ES-I3 (cell line): ENCODE measurements at regions not wholly inside any gene's neighbourhood (a gene's known extent, or its start where the extent isn't known, plus 50 kb on each side); places are given as distances from the start of the nearest gene placed in this dataset.

ENCODE experiments used
- H3K36me3 ChIP-seq: 2 replicates; pipeline ENCODE4 v1.6.1; 2013; ENCODE audit warnings: mild to moderate bottlenecking, low read length, control low read depth, moderate library complexity; ENCODE audit not compliant: insufficient read depth
- H3K4me1 ChIP-seq: 2 replicates; pipeline ENCODE4 v1.6.1; 2013; ENCODE audit warnings: mild to moderate bottlenecking, control low read depth, low read length; ENCODE audit not compliant: insufficient read depth
- H3K9ac ChIP-seq: 2 replicates; pipeline ENCODE4 v1.6.1; 2013; ENCODE audit warnings: low read depth, mild to moderate bottlenecking, low read length, moderate library complexity
- H3K9me3 ChIP-seq: 2 replicates; pipeline ENCODE4 v1.6.1; 2013; ENCODE audit warnings: mild to moderate bottlenecking, low read length, moderate library complexity; ENCODE audit not compliant: control insufficient read depth, insufficient read depth

DNA sequence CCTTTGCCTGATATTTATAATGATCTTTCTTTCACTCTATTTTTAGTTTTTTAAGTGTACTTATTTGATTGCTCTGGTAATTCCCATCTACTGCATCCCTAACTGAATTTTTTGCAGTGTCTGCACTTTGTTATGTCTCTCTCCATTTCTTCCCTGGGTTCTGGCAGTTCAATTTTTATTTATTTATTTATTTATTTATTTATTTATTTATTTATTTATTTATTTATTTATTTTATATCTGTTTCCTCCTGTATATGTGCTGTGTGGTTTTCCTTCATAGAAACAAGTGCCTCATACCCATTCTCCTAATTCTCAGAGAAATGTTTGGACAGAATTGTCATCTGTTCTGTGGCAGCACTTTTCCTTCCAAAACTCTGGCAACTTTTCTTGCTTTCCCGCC lies 2370.8 kb upstream of the WWC1 start:
- H3K9ac ChIP-seq = no peak overlapping the region
- H3K4me1 ChIP-seq = no peaks in the 10 kb centered on the region
- no peaks in the 10 kb centered on the region for H3K36me3 ChIP-seq
- H3K9me3 ChIP-seq = no peaks in the 10 kb centered on the region

GRCh38 chr5:165928971-165929370 lies 2362.5 kb upstream of the WWC1 start:
- H3K4me1 ChIP-seq = no peaks in the 10 kb centered on the region
- peaks cover 3% of the 10 kb centered on the region; the same call in 1 of the 2 replicates for H3K9me3 ChIP-seq
- H3K9ac ChIP-seq = no peak overlapping the region
- H3K36me3 ChIP-seq = no peaks in the 10 kb centered on the region

GRCh38 chr5:165940541-165940940 lies 2350.9 kb upstream of the WWC1 start:
- H3K4me1 ChIP-seq = no peaks in the 10 kb centered on the region
- H3K9ac ChIP-seq = no peak overlapping the region
- H3K9me3 ChIP-seq = no peaks in the 10 kb centered on the region
- no peaks in the 10 kb centered on the region for H3K36me3 ChIP-seq

GRCh38 chr5:165956854-165957253 lies 2334.6 kb upstream of the WWC1 start:
- Histone ChIP-seq H3K36me3 (no peaks in the 10 kb centered on the region), H3K9ac (no peak overlapping the region; the same call in 1 of the 2 replicates), H3K9me3 (no peaks in the 10 kb centered on the region), H3K4me1 (no peaks in the 10 kb centered on the region)

GRCh38 chr5:165981671-165982070 lies 2309.8 kb upstream of the WWC1 start:
- Histone ChIP-seq H3K4me1 (no peaks in the 10 kb centered on the region), H3K9ac (no peak overlapping the region), H3K9me3 (no peaks in the 10 kb centered on the region), H3K36me3 (no peaks in the 10 kb centered on the region)

GRCh38 chr5:165996201-165996875 lies 2295.1 kb upstream of the WWC1 start:
- H3K9ac ChIP-seq = no peak overlapping the region
- H3K9me3 ChIP-seq = no peaks in the 10 kb centered on the region
- H3K4me1 ChIP-seq = peaks cover 3% of the 10 kb centered on the region; the same call in 1 of the 2 replicates
- H3K36me3 ChIP-seq = no peaks in the 10 kb centered on the region

- no peak overlapping the region for H3K9ac ChIP-seq
- no peaks in the 10 kb centered on the region for H3K36me3 ChIP-seq
- H3K9me3 ChIP-seq = no peaks in the 10 kb centered on the region
- H3K4me1 ChIP-seq = peaks cover 3% of the 10 kb centered on the region; the same call in 1 of the 2 replicates
Observed at GRCh38 chr5:165999693-166000320, 2291.6 kb upstream of the WWC1 start.

- no peaks in the 10 kb centered on the region for H3K4me1 ChIP-seq
- no peak overlapping the region for H3K9ac ChIP-seq
Observed at GRCh38 chr5:166004006-166004405, 2287.4 kb upstream of the WWC1 start.

DNA sequence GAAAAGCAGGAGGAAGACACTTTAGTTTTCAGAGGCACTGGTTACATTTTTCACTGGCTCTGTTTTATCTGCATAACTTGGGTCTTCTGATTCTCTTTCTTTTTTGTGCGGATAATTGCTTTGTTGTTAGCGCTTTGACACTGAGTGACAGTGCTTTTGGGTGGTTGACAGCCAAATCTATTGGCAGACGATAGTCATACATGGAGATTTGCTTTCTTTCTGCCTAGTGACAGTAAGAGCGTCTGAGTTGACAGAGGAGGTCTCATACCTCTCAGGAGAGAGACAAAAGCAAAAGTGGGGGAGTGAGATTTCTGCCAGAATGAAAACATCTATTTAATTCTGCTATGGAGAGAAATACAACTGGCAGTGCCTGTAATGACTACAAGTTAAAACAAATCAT lies 2278.0 kb upstream of the WWC1 start:
- H3K36me3 ChIP-seq = no peaks in the 10 kb centered on the region
- H3K4me1 ChIP-seq = no peaks in the 10 kb centered on the region
- H3K9me3 ChIP-seq = no peaks in the 10 kb centered on the region
- H3K9ac ChIP-seq = no peak overlapping the region

More at GRCh38 chr5:166004006-166004405, 2287.4 kb upstream of the WWC1 start:
- Histone ChIP-seq H3K9me3 (no peaks in the 10 kb centered on the region), H3K36me3 (no peaks in the 10 kb centered on the region)

- no peaks in the 10 kb centered on the region for H3K9me3 ChIP-seq
- H3K9ac ChIP-seq = no peak overlapping the region
- no peaks in the 10 kb centered on the region for H3K4me1 ChIP-seq
- no peaks in the 10 kb centered on the region for H3K36me3 ChIP-seq
Observed at GRCh38 chr5:166014256-166014655, 2277.2 kb upstream of the WWC1 start.

DNA sequence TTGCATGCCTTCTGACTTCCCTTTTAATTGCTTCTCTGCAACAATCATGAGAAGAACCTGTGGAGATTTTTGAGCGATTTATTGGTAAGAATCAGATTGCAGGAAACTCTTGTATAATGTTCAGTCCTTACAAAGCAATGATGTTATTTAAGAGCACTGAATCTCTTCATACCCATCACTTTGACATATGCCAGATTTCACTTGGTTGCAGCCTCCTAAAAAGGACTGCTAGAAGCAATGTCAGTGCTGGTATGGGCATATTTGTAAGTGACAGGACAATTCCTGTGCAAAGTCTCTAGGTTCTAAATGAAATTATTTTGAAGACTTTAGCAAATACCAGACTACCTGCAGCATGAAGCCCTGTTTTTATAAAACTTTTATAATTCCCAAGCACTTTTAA lies 2272.7 kb upstream of the WWC1 start:
- Histone ChIP-seq H3K9me3 (no peaks in the 10 kb centered on the region), H3K36me3 (no peaks in the 10 kb centered on the region), H3K4me1 (peaks cover 4% of the 10 kb centered on the region), H3K9ac (no peak overlapping the region)

DNA sequence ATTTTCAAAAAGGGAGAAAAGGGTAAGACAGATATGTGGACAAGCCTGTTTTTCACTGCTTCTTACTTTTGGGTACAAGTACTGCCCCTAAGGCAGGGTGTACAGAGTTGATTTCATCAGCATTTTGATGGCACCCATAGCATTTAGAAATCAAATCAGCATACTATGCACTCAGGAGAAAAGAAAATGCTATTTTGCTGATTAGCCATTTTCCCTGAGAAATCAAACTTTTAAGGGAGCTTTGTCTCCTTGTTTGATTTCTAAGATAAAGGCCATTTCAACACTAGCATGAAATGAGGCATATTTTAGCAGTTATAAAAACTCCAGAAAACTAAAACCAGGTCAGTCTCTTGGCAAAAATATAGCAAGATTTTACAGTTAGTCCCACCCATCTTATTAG lies 2269.4 kb upstream of the WWC1 start:
- H3K9me3 ChIP-seq = no peaks in the 10 kb centered on the region
- H3K9ac ChIP-seq = no peak overlapping the region
- no peaks in the 10 kb centered on the region for H3K36me3 ChIP-seq
- H3K4me1 ChIP-seq = peaks cover 4% of the 10 kb centered on the region

GRCh38 chr5:166024970-166025369 lies 2266.5 kb upstream of the WWC1 start:
- no peak overlapping the region for H3K9ac ChIP-seq
- no peaks in the 10 kb centered on the region for H3K36me3 ChIP-seq
- H3K9me3 ChIP-seq = no peaks in the 10 kb centered on the region
- peaks cover 4% of the 10 kb centered on the region for H3K4me1 ChIP-seq

DNA sequence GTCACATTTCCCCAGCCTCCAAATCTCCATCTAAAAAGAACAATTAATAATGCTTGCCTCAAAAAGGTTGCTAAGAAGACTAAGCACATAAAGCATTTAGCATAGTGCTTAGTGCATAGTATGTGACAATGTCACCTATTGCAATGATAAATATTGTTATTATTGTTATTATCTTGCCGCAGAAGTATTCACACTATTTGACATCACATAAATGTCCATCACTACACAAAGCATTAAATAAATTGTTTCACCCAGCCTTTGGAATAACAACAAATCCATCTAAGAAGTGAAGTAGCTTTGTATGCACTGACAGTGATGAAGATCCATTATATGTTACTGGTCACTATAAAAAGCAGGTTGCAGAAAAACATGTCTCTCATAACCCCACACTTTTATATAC lies 2263.9 kb upstream of the WWC1 start:
- H3K9me3 ChIP-seq = no peaks in the 10 kb centered on the region

GRCh38 chr5:166031926-166032325 lies 2259.5 kb upstream of the WWC1 start:
- Histone ChIP-seq H3K36me3 (no peaks in the 10 kb centered on the region), H3K9me3 (no peaks in the 10 kb centered on the region), H3K4me1 (no peaks in the 10 kb centered on the region), H3K9ac (no peak overlapping the region)

More for the DNA sequence above, 2263.9 kb upstream of the WWC1 start:
- Histone ChIP-seq H3K9ac (no peak overlapping the region), H3K4me1 (no peaks in the 10 kb centered on the region), H3K36me3 (no peaks in the 10 kb centered on the region)
